Activated naive CD8-positive, alpha-beta T cell treated with anti-CD3 and anti-CD28 coated beads for 36 hours (primary cell): ENCODE measurements at regions not wholly inside any gene's neighbourhood (a gene's known extent, or its start where the extent isn't known, plus 50 kb on each side); places are given as distances from the start of the nearest gene placed in this dataset.

Experiments
- DNase-seq: peaks from one replicate; pipeline ENCODE4 v3.0.0; 2021
- H3K27ac Mint-ChIP-seq: one replicate; pipeline ENCODE4 v1.8.0; 2022; ENCODE audit warnings: mild to moderate bottlenecking, moderate library complexity, mixed read lengths
- H3K27me3 Mint-ChIP-seq: one replicate; pipeline ENCODE4 v1.8.0; 2022; ENCODE audit warnings: mild to moderate bottlenecking, mixed read lengths
- H3K36me3 Mint-ChIP-seq: one replicate; pipeline ENCODE4 v1.8.0; 2021; ENCODE audit warnings: mild to moderate bottlenecking, mixed read lengths
- H3K4me1 Mint-ChIP-seq: one replicate; pipeline ENCODE4 v1.8.0; 2021; ENCODE audit warnings: mixed read lengths
- H3K4me3 Mint-ChIP-seq: one replicate; pipeline ENCODE4 v1.8.0; 2022; ENCODE audit warnings: mild to moderate bottlenecking, moderate library complexity, mixed read lengths
- H3K9me3 Mint-ChIP-seq: one replicate; pipeline ENCODE4 v1.8.0; 2022; ENCODE audit warnings: mixed read lengths

DNA sequence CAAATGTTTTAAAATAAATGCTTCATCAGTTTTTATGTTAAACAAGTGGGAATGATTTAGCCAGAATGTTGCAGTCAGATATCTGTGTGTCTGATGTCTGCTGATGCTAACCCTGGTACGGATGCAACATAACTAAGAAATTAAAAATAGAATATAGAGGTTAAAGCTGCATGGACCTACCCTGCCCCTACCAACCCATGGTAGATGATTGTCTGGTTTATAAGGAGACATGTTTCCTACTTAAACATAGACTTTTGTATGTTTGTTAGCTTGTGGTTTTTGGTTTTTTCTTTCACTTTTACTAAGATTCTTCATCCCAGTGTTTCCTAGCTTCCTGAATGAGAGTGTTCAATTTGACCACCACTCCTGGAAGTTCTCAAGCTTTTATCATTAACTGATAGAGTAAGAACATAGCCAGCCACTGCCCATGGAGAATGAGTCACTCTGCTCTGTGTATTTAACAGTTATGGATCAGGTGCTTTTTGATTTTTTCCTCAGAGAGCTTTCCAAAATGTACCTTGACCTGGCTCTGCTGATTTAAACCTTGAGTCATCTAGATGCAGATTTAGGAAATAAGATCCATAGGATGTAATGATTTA, 70.7 kb upstream of the VEPH1 start:
- no peak overlapping the region for H3K27ac Mint-ChIP-seq
- peaks cover 12% of the 10 kb centered on the region for H3K27me3 Mint-ChIP-seq
- H3K9me3 Mint-ChIP-seq = no peaks in the 10 kb centered on the region
- no peak overlapping the region for H3K4me3 Mint-ChIP-seq
- H3K4me1 Mint-ChIP-seq = no peaks in the 10 kb centered on the region
- H3K36me3 Mint-ChIP-seq = no peaks in the 10 kb centered on the region
- DNase-seq = no peak

DNA sequence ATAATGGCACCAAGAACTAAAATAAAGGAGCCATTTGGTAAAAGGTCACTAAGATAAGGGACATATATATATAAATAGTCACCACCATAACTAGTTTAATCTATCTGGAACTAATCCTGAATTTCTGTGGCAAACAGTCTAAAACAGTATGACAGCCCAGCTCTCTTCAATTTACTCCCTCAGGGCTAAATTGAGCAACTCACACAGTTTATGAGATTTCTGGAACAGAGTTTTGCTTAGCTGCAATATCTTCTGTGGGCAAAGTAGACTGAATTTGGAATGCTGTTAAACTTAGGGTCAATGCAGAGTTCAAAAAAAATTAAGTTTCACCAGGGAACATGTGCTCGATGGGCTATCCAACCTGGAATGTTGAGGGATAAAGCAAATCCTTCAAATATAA, 70.1 kb upstream of the VEPH1 start:
- H3K36me3 Mint-ChIP-seq = no peaks in the 10 kb centered on the region
- H3K4me1 Mint-ChIP-seq = no peaks in the 10 kb centered on the region

DNA sequence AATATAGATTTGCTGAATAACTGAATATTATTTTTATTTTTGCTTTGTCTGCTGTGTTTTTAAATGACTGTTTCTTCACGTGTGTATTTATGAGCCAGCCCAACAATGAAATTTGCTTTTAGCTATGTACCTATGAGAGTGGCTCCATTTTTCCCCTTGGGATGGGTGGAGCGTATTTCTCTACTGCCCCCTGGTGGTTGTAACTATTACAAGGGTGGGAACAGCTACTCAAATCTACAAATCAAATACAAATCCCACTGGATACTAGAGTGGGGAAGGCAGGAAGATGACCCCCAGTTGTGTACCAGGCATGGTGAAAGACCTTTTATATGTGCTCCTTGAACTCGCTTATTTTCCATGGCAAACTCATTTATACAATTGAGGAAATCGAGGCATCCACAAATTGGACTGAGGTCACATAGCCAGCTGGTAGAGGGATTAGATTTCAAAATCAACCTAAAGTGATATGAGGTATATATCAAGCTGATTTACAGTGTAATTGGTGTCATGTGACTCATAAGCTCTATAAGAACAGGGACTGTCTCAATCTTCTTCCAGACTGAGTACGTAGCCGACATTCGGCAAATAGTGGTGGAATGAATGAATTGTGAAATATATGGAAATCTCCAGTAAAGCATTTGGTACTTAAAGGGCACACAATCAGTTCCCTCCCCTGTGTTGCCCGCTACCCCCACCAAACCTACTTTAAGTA, 69.5 kb upstream of the VEPH1 start:
- Mint-ChIP-seq H3K9me3 (no peaks in the 10 kb centered on the region), H3K27ac (no peak overlapping the region), H3K4me3 (no peak overlapping the region), H3K27me3 (peaks cover 16% of the 10 kb centered on the region), H3K4me1 (no peaks in the 10 kb centered on the region), H3K36me3 (no peaks in the 10 kb centered on the region)
- DNase-seq = peak; percentile 13

More for the DNA sequence above, 70.1 kb upstream of the VEPH1 start:
- Mint-ChIP-seq H3K9me3 (no peaks in the 10 kb centered on the region), H3K4me3 (no peak overlapping the region), H3K27ac (no peak overlapping the region), H3K27me3 (peaks cover 16% of the 10 kb centered on the region)
- no peak for DNase-seq

DNA sequence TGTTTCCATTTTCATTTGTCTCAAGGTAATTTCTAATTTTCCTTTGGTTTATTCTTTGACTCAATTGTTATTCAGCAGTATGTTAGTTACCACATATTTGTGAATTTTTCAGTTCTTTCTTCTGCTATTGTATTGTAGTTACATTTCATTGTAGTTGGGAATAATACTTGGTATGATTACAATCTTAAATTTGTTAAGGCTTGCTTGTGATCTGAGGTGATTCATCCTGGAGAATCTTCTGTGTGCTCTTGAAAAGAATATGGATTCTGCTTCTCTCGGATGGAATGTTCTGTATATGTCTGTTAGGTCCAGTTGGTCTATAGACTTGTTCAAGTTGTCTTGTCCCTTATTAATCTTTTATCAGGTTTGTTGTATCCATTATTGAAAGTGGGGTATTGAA, 63.4 kb upstream of the VEPH1 start:
- Mint-ChIP-seq H3K27me3 (peaks cover 26% of the 10 kb centered on the region), H3K9me3 (no peaks in the 10 kb centered on the region), H3K4me3 (no peak overlapping the region), H3K27ac (no peak overlapping the region), H3K36me3 (no peaks in the 10 kb centered on the region), H3K4me1 (no peaks in the 10 kb centered on the region)
- DNase-seq = no peak

DNA sequence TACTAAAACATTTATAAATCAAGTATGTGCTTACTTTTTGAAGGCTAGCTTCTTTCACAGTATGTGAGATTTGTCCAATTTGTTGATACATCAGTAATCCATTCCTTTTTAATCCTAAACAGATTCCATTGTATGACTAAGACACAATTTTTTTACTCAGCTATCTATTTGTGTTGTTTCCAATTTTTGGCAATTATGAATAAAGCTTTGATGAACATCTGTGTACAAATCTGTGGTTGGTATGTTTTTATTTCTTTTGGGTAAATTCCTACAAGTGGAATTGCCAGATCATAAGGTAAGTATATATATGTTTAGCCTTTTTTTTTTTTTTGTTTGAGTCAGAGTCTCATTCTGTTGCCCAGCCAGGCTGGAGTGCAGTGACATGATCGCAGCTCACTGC, 56.2 kb upstream of the VEPH1 start:
- H3K36me3 Mint-ChIP-seq = no peaks in the 10 kb centered on the region
- no peaks in the 10 kb centered on the region for H3K9me3 Mint-ChIP-seq
- H3K27ac Mint-ChIP-seq = no peak overlapping the region

More for the DNA sequence above, 56.2 kb upstream of the VEPH1 start:
- Mint-ChIP-seq H3K4me1 (no peaks in the 10 kb centered on the region), H3K27me3 (peaks cover 20% of the 10 kb centered on the region), H3K4me3 (no peak overlapping the region)
- no peak for DNase-seq
